CD4-positive, alpha-beta T cell treated with Interleukin-6 at 100 ng/mL for 8 hours (primary cell): ENCODE measurements at regions not wholly inside any gene's neighbourhood (a gene's known extent, or its start where the extent isn't known, plus 50 kb on each side); places are given as distances from the start of the nearest gene placed in this dataset.

ENCODE experiments used
- DNase-seq: peaks from one replicate; pipeline ENCODE4 v3.0.0-alpha.2; 2020; ENCODE audit warnings: mixed read lengths, low spot score

DNA sequence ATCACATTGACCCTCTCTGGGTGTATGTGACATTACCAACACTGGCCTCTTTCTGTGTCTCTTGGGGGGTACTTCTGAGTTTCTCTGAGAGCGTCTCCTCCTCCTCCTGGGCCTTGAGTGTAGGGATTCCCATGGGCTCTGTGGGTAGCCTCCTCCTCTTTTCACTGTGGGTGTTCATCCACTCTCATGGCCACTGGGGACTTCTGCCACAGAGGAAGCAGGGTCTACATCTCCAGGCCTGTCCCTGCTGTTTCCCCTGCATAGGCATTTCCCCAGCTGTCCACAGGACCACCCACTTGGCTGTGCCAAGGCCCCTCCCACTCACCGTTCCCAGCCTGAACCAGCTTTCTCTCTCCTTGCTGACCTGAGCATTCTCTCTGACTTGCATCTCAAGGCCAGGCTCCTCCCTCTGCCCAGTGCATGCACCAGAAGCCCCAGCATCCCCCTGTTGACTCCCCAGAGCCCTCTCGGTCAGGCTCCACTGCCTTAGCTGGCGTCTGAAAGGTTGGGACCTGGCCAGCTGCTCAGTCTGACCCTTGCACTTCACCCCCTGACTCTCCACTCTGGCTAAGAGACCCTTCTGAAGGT lies 487.6 kb downstream of the GLRX3 start:
- DNase-seq: no peak

DNA sequence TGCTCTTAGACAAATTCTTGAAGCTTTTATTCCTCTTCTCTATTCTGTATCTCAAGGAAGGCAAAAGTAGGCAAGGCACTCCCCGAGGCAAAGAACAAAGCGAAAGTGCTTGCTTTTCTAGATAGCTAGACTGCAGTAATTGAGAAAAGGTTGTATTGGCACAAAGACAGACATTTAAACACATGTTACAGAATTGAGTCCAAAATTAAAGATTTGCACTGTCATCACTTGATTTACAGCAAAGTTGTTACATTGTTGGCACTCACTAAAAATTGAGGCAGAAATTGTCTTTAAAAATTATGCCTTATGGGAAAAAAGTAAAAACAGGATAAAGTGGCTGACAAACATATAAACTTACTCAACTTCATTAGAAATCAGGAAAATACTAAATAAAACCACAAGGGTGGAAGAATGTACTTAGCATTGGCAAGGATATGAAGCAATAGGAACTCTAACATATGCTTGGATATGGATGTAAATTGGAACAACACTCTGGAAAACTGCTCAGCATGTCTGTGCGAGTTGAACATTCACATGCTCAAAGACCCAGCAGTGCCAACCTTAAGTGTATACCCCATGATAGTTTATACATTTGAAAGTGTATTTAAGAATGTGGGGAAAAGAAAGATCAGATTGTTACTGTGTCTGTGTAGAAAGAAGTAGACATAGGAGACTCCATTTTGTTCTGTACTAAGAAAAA lies 491.3 kb downstream of the GLRX3 start:
- no peak for DNase-seq

DNA sequence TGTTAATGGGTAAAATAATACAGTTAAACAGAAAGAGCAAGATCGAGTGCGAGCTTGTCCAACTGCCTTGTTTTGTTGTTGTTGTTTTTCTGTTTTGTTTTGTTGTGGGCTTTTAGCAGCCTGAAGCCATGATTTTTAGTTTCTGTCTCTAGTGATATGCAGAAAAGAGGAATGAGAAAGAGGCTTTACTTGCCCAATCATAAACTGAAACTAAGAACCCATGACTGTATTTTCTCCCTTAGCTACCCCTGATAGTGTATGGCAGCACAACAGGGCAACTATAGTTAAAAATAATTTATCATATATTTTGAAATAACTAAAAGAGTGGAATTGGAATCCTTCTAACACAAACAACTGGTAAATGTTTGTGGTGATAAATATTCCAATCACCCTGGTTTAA lies 493.9 kb downstream of the GLRX3 start:
- no peak for DNase-seq

DNA sequence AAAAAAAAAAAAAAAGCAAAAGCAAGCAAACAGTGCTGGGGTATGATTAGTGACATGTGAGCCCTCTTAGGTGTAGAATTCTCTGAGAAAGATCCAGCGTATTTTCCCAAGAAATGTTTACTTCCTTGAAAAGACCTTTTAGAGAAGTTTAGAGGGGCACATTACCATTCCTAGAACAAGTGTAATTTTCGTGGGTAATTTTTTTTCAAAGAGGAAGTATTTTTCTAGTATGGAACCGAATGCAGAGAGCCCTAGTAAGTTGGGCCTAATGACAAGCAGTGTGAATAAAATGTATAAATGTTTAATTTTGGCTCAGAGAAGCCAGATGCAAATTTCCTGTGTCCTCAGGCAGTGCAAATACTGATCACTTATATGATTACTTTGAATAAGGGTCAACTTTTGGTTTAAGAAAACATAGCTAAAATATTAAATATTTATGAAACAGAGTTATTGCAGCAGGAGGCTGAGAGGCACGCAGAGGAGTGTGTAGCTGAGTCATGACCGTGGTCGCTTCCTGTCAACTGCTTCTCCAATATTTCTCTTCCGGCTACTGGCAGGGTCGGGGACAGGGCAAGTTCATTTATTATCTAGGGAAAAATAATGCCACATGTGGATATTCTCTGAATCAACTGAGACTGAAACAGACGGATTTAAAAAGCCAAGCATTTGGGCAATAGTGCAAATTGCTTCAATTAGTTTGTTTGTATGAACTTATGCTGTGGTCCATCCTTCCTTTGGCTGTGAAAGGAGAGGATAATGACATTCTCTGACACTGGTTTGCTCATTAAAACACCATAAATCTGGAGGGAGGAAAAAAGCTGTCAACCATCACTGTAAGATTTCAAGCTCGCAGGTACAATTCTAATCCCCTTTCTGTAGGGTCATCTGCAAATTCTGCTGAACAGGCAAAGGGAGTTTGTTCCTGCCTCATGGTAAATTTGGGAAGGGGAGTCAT lies 495.2 kb downstream of the GLRX3 start:
- DNase-seq: no peak

DNA sequence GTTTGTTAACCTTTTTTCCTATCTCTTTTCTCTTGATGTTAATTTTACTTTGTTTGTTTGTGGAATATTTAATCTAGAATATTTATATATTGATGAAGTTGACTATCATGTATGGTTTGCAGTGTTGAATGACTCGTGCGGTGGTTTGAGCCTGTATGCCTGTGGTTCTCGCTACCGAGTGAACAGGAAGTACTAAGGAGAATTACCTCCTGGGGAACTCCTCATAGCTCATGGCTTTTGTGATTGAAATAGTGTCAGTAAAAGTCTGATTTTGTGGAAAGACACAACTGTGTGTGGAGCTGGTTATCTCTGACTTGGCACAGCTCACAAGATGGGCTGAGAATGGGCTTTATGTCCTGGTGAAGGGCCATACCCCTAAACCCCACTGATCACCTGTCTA lies 498.6 kb downstream of the GLRX3 start:
- no peak for DNase-seq

DNA sequence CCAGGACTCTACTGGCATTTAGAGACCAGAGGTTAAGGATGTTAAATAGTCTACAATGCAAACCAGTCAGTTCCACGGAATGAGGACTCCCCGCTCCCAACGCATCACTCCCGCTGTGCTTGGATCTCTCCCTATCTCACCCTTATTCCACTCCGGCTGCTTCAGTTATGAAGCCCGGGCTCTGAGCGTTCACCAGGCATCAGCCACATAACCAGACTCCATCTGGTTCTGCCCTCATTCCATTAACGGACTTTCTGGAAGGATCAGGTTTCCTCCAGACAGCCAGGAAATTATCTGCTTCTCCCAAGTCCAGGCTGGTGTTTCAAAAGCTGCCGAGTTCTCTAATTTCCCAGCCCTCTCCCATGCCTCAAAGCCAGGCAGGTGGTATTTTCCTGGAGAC lies 499.3 kb downstream of the GLRX3 start:
- DNase-seq: no peak

DNA sequence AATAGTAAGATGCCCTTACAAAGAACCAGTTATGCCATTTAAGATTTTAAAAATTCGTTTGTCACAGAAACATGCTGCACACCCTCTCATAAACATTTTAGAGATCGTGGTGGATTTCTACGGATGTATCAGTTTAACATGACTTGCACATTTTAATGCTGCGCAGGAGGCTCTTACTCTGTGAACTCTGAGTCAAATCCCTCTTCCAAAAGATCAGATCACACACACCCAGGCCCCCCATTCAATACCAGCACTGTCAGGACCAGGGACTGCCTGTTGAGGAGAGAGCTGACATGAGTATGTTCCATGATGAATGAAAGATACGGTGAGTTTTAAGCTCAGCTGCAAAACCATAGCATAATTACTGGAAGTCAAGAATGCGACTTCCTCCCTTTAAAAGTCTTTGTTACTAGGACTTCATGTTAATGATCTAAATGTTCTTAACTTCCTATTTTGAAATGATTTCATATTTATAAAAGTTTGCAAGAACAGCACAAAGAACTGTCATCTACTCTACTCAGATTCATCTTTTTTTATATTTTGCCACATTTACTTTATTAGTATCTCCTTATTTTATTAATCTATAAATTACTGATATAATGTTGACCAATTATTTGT lies 500.2 kb downstream of the GLRX3 start:
- DNase-seq: no peak

DNA sequence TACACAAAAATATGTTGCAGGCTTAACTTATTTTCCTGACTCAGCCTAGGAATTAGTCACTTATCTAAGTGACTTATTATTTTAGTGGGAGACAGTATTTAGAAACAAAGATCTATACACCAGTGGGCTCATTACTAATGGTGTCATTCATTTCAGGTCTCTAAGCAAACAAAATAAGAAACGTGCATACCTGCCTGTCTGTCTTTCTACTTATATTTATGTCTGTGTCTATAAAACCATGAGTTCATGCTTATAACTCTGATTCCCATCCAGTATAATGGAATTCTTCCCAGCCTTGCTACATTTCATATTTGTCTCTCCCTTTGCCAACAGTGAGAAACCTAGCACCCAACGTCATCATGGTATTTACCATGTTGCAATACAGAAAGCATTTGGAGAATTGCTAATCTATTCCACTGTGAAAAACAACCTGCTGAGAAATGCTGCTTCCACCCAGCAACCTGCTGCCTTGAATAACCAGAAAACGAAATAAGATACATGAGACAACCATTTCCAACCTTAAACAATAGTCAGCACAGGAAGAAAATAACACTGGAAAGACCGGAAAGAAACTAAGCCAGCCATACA lies 501.0 kb downstream of the GLRX3 start:
- DNase-seq: no peak

DNA sequence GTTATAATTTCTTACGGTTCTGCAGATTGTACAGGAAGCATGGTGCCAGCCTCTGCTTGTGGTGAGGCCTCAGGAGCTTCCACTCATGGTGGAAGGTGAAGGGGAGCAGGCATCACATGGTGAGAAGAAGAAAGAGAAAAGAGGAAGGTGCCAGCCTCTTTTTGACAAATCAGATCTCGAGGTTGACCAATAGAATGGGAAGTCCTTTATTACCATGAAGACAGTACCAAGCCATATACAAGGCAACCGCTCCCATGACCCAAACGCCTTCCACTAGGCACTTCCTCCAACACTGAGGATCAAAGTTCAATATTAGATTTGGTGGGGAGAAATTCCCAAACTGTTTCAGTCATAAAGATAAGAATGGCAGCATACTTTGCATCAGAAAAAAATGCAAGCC lies 502.8 kb downstream of the GLRX3 start:
- no peak for DNase-seq

DNA sequence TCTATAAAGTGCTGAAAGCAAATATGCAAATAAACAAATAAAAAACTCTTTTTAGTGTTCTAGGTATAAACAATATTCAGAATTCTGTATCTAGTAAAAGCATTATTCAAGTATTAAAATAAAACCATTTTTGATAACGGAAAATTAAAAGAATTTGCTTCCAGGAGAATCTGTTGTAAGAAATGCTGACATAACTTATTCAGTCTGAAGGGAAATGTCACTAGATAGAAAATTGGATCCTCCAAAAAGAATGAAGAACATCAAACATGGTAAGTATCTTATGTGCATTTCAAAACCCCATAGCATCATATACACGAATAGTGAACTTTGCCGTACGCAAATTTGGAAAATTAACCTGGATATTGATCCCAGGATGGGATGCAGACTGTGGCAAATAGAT lies 506.7 kb downstream of the GLRX3 start:
- DNase-seq: no peak

DNA sequence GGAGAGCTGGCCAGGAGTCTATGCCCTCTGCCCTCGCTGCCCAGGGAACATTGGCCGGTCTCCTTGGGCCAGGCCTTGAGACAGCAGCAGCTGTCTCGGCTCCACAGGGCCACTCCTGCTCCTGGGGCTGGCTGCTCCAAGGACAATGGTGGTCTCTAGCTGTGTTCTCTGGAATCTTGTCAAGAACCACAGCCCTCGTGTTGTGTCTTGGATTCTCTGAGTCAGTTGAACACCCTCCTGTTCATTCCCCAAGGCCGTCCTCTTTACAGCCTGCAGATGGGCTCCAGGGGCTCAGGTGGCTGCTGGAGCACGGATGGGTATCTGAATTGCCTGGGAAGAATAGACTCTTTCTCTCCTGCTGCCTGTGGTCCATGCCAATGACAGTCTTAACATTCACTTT lies 511.1 kb downstream of the GLRX3 start:
- no peak for DNase-seq

DNA sequence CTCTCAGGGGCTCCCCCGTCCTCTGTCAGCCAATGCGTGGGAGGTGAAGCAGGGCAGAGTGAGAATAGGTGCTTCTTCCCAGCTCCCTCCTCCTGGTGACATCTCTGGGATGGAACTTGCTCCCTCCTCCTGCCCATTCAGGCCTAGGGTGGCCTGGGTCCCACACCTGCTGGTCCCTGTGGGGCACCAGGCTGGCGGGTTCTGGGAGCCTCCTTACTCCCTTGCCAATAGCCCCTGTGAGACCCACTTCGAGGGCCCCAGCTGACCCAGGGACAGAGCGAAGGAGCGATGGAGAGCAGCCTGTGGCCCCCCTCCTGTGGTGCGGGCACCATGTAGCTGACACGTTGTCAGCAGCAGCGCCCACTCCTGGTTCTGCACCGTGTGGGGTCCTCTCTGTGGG lies 512.6 kb downstream of the GLRX3 start:
- DNase-seq: no peak

DNA sequence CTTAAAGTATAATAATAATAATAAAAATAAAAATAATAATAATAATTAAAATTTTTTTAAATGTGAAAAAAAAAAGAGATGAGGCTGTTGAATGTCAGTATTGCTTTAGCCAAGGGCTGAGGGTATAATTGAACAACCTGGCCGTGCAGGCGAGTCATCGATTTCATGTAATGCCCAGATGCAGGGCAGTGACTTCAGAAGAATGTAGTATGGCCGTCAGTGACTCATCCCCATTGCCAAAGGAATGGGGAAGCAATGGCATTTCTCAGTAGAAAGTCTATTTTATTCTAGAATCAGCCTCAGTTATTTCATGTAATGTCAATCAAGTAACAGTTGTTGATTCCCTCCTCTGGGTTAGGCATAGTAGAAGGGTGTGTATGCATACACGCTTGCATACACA lies 516.4 kb downstream of the GLRX3 start:
- DNase-seq: no peak

DNA sequence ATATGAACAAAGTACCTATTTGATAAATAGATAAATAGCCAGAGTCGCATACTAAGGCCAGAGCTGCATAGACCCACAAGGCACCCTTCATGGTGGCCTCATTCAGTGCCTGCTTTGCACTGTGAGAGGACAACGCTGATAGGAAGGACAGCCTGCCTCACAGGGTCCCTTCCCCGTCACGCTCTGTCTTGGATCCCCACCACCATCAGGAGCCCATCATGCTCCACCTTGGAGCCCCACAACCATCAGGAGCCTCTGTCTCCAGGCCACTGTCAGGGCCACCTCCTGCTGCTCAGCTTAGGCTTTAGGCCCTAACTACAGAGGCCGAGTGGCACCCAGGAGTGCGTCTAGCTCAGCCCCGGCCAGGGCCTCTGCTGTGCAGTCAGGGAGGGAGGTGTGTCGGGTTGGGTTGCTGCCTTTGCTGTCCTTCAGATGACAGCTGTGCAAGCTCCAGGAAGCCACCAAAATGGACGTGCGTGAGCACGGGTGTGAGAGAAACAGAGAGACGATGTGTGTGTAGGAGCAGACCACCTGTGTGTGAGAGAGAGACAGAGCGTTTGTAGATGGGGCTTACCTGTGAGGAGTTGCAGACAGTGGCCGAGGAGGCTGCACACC lies 516.9 kb downstream of the GLRX3 start:
- no peak for DNase-seq

DNA sequence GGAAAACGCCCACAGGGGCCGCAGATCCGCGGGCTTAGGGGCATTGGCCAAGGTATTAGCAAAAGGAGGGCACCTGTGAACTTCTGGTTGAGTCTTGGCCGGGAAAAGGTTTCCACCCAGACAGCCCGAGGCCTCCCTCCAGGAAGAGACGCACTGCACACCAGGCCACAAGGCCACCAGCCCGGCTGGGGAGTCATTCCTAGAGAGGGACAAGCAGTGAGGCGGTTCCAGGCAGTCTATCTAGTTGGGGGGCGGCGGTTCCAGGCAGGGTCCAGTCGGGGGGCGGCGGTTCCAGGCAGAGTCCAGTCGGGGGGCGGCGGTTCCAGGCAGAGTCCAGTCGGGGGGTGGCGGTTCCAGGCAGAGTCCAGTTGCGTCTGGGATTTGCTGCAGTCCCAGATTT lies 518.5 kb downstream of the GLRX3 start:
- no peak for DNase-seq

DNA sequence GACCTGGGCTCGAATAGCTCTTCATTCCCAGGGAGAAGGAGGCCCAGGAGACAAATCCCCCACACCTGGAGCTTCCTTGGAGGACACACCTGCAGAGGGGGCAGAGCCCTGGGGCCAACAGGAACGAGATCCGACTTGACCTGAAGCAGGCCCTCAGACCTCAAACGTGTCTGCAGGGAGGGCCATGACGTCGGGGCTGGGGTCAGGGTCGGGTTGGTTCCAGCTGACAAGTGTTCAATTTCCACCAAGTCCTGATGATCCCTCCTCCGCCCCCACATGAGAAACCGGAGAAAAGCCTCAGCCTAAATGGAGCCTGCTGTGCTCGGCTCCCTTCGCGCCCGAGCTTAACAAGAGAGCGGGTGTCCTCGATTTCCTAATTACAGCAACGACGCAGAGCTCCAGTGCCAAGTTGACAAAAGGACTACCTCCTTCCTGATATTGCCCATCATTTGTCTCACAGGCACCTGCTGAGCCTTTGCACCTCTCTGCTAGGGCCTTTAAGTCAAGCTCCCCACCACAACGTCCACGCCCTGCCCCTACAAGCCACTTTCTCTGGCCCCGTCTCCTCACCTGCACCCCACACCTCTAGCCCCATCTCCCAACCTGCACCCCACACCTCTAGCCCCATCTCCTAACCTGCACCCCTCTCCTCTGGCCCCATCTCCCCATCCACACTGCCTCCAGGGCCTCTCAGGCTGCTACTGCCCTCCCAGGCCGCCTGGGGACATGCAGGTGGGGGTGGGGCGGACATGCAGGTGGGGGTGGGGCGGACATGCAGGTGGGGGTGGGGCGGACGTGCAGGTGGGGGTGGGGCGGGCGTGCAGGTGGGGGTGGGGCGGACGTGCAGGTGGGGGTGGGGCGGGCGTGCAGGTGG lies 519.4 kb downstream of the GLRX3 start:
- DNase-seq: no peak

DNA sequence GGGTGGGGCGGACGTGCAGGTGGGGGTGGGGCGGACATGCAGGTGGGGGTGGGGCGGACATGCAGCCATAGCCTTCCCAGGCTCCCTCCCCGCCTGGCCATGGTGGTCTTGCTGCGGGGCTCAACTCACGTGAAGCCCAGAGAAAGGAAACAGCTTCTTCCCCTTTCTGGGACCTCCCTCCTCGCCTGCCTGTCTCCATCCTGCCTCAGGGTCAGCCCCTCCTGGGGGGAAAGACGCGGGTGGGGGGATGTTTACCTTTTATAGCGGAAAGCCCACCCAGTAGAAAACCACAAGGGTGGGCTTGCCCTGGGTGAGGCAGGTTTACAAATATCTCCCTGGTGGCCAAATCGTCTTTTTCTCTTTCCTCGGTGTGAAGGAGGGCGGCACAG lies 520.0 kb downstream of the GLRX3 start:
- no peak for DNase-seq

DNA sequence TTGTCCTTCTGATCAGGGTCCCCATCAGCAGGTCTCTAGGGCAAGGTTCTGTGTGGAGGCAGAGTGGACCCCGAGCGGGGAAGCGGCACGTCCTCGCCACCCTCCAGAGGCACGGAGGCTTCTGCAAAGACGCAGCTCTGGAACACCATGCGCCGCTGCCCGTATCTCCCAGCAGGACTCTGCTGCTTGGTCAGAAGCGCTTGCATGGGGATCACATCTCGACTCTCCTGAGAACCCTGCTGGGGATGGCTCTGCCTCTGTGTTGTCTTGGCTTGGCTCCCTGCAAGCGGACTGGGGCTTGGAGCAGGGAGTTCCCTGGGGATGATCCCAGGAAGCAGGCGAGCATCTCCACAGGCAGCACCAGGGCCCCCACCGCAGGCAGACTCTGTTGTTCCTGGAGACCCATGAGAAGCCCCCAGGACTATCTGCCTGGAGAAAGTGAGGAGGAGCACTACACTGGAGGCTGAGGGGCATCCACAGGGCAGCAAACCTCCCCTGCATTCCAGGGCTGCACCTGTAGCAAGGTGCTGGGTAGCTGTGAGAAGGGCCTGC lies 520.5 kb downstream of the GLRX3 start:
- DNase-seq: no peak

DNA sequence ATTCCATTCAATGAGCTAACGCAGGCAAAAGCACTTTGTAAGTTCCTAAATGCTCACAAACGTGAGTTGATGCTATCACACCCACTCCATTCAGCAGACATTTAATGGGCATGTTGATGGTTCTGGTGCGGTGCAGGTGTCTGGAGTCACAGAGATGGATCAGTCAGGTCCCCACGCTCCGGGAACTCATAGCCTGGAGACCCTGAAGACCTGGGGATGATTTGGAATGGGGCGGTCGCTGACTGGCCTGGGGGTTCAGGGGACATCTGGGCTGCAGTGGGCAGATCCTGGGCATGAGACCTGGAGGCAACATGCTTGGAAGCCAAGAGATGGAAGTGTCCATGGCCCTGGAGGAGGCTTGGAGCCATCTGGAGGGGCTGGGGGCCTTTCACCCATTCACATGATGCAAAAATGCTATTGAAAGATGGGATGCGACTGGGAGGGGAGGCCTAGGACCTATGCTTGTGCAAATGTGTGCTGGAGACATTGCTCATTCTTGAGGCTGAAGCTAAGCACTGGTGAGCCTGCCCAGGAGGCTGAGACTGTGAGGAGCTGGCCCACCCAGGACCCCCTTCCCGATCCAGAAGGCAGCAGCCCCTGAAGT lies 522.6 kb downstream of the GLRX3 start:
- DNase-seq: no peak

DNA sequence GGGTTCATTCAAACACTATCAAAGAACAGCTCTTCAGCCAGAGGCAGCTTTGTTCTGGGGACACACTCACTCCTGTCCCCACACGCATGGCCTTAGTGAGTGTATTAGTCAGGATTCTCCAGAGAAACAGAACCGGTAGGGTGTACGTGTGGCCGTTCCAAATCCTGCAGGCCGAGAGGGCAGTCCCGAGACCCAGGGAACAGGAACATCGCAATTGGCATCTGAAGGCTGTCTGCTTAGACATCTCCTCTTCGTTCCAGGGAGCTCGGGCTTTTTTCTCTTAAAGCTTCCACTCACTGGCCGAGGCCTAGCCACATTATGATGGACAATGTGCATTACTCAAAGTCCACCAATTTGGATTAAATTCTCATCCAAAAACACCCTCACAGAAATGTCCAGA lies 523.3 kb downstream of the GLRX3 start:
- DNase-seq: no peak
